Rectal smooth muscle tissue (tissue), 1 donor: ENCODE measurements at regions not wholly inside any gene's neighbourhood (a gene's known extent, or its start where the extent isn't known, plus 50 kb on each side); places are given as distances from the start of the nearest gene placed in this dataset.
"Not testable (repeated sequence)": the region's sequence is repeated elsewhere in the genome, so short reads cannot be mapped to it uniquely, and the experiment has no call there.

ENCODE experiments used
- H3K27ac ChIP-seq: one replicate; pipeline ENCODE4 v1.7.0; 2013; ENCODE audit warnings: low read depth, low read length, inconsistent platforms
- H3K27me3 ChIP-seq: one replicate; pipeline ENCODE4 v1.7.0; 2013; ENCODE audit warnings: low read length; ENCODE audit not compliant: control insufficient read depth, insufficient read depth
- H3K36me3 ChIP-seq: one replicate; pipeline ENCODE4 v1.7.0; 2013; ENCODE audit warnings: low read length; ENCODE audit not compliant: control insufficient read depth, insufficient read depth
- H3K4me1 ChIP-seq: one replicate; pipeline ENCODE4 v1.7.0; 2013; ENCODE audit warnings: low read length; ENCODE audit not compliant: control insufficient read depth, insufficient read depth
- H3K4me3 ChIP-seq: one replicate; pipeline ENCODE4 v1.7.0; 2013; ENCODE audit warnings: low read length
- H3K9ac ChIP-seq: one replicate; pipeline ENCODE4 v1.7.0; 2013; ENCODE audit warnings: low read length

- H3K4me3 ChIP-seq, result no peak overlapping the region
- H3K4me1 ChIP-seq, result no peaks in the 10 kb centered on the region
- H3K36me3 ChIP-seq, result no peaks in the 10 kb centered on the region
- no peak overlapping the region for H3K9ac ChIP-seq
- no peaks in the 10 kb centered on the region for H3K27me3 ChIP-seq
- H3K27ac ChIP-seq, result no peak overlapping the region
These were observed 56.5 kb upstream of the FOXN3 start for GRCh38 chr14:89473569-89473968.

- Histone ChIP-seq H3K4me1 (no peaks in the 10 kb centered on the region), H3K4me3 (no peak overlapping the region), H3K36me3 (no peaks in the 10 kb centered on the region), H3K27ac (no peak overlapping the region), H3K27me3 (no peaks in the 10 kb centered on the region), H3K9ac (no peak overlapping the region)
These were observed 53.4 kb upstream of the FOXN3 start for GRCh38 chr14:89470401-89470800.

- Histone ChIP-seq H3K9ac (no peak overlapping the region), H3K4me3 (no peak overlapping the region), H3K4me1 (no peaks in the 10 kb centered on the region), H3K27me3 (no peaks in the 10 kb centered on the region), H3K36me3 (no peaks in the 10 kb centered on the region), H3K27ac (no peak overlapping the region)
These were observed 52.5 kb upstream of the FOXN3 start for GRCh38 chr14:89469210-89470198.

GRCh38 chr14:89468566-89468965 lies 51.5 kb upstream of the FOXN3 start:
- Histone ChIP-seq H3K27me3 (no peaks in the 10 kb centered on the region), H3K4me1 (no peaks in the 10 kb centered on the region), H3K36me3 (no peaks in the 10 kb centered on the region), H3K4me3 (no peak overlapping the region), H3K9ac (no peak overlapping the region), H3K27ac (no peak overlapping the region)

GRCh38 chr14:89468030-89468429 lies 51.0 kb upstream of the FOXN3 start:
- not testable (repeated sequence) for H3K9ac ChIP-seq, H3K36me3 ChIP-seq, H3K27me3 ChIP-seq, H3K4me1 ChIP-seq, H3K27ac ChIP-seq, H3K4me3 ChIP-seq

- no peak overlapping the region for H3K9ac ChIP-seq
These were observed 49.9 kb upstream of the FOXN3 start for GRCh38 chr14:89466944-89467343.

More at GRCh38 chr14:89466944-89467343, 49.9 kb upstream of the FOXN3 start:
- Histone ChIP-seq H3K27ac (no peak overlapping the region), H3K4me1 (no peaks in the 10 kb centered on the region), H3K27me3 (no peaks in the 10 kb centered on the region), H3K36me3 (no peaks in the 10 kb centered on the region), H3K4me3 (no peak overlapping the region)
